H1 (cell line): ENCODE measurements at regions not wholly inside any gene's neighbourhood (a gene's known extent, or its start where the extent isn't known, plus 50 kb on each side); places are given as distances from the start of the nearest gene placed in this dataset.

Experiments used
- CTCF ChIA-PET: fragments of 300-600 bp; sonication (Branson Sonifier 250); formaldehyde crosslinking; loops from one replicate; lab custom pipeline; 2021; ENCODE audit not compliant: partially characterized antibody; lab: Charles Lee
- POLR2A ChIA-PET: fragments of 300-600 bp; sonication (Branson Sonifier 250); formaldehyde crosslinking; loops from one replicate; lab custom pipeline; 2021; ENCODE audit warnings: inconsistent platforms; ENCODE audit not compliant: partially characterized antibody; lab: Charles Lee
- DNase-seq, 2 experiments: peaks; one replicate each; pipeline versions ENCODE4 v3.0.0 to v3.0.0-alpha.2; 2010 to 2022; ENCODE audit warnings: low spot score in 2 of 2, low read depth in 1 of 2, mixed read lengths in 1 of 2
- FAIRE-seq: peaks from 2 replicates; lab custom pipeline; 2011; peaks lifted over from hg19 to GRCh38; lab: Jason Lieb, UNC
- H2AFZ ChIP-seq: 2 replicates; pipeline ENCODE4 v1.8.1; 2012; ENCODE audit warnings: low read length, inconsistent platforms
- H2AK5ac ChIP-seq: 2 replicates; pipeline ENCODE4 v1.6.1; 2013; ENCODE audit warnings: low read depth, low read length
- H2BK120ac ChIP-seq: replicated peaks from 2 replicates; pipeline ENCODE3; 2013; ENCODE audit warnings: low read depth, low read length, inconsistent platforms
- H2BK12ac ChIP-seq: 2 replicates; pipeline ENCODE4 v1.6.1; 2013; ENCODE audit warnings: low read depth, low read length
- H2BK15ac ChIP-seq: 2 replicates; pipeline ENCODE4 v1.6.1; 2013; ENCODE audit warnings: low read length
- H2BK20ac ChIP-seq: 2 replicates; pipeline ENCODE4 v1.6.1; 2013; ENCODE audit warnings: low read length
- H2BK5ac ChIP-seq: 2 replicates; pipeline ENCODE4 v1.6.1; 2013; ENCODE audit warnings: low read depth, low read length
- H3K14ac ChIP-seq: 2 replicates; pipeline ENCODE4 v1.6.1; 2013; ENCODE audit warnings: inconsistent platforms; ENCODE audit not compliant: insufficient read length
- H3K18ac ChIP-seq: 2 replicates; pipeline ENCODE4 v1.6.1; 2013; ENCODE audit warnings: low read length; ENCODE audit errors: extremely low read depth
- H3K23ac ChIP-seq: 2 replicates; pipeline ENCODE4 v1.6.1; 2013; ENCODE audit warnings: inconsistent platforms; ENCODE audit not compliant: insufficient read length
- H3K23me2 ChIP-seq: 2 replicates; pipeline ENCODE4 v1.6.1; 2013; ENCODE audit warnings: low read depth, low read length
- H3K27ac ChIP-seq: 2 replicates; pipeline ENCODE4 v1.6.1; 2011; ENCODE audit warnings: low read depth, low read length, inconsistent platforms
- H3K27me3 ChIP-seq, 4 experiments: replicated peaks in 1 of 4; 1 replicate in 1 of 4; 2 replicates in 3 of 4; pipeline versions ENCODE4 v1.6.1 to v1.8.1; 2011 to 2013; ENCODE audit warnings: low read length in 3 of 4, mild to moderate bottlenecking in 3 of 4, inconsistent platforms in 2 of 4, mixed read lengths in 2 of 4, moderate library complexity in 1 of 4; ENCODE audit not compliant: control insufficient read depth in 3 of 4, insufficient read depth in 3 of 4; ENCODE audit errors: extremely low read depth in 1 of 4
- H3K36me3 ChIP-seq, 4 experiments: 2 replicates each; pipeline versions ENCODE4 v1.6.1 to v1.8.1; 2011 to 2013; ENCODE audit warnings: mild to moderate bottlenecking in 4 of 4, low read length in 3 of 4, moderate library complexity in 2 of 4, control low read depth in 1 of 4, inconsistent platforms in 1 of 4; ENCODE audit not compliant: insufficient read depth in 4 of 4, control insufficient read depth in 2 of 4
- H3K4ac ChIP-seq: replicated peaks from 2 replicates; pipeline ENCODE3; 2013; ENCODE audit warnings: low read length, low read depth, mixed read lengths, inconsistent platforms; ENCODE audit not compliant: insufficient read length
- H3K4me1 ChIP-seq, 4 experiments: replicated peaks in 1 of 4; 1 replicate in 1 of 4; 2 replicates in 3 of 4; pipeline versions ENCODE4 v1.6.1 to v1.8.1; 2011 to 2013; ENCODE audit warnings: low read length in 3 of 4, inconsistent platforms in 2 of 4, mixed read lengths in 1 of 4; ENCODE audit not compliant: insufficient read depth in 4 of 4, control insufficient read depth in 3 of 4
- H3K4me2 ChIP-seq, 2 experiments: 2 replicates each; pipeline versions ENCODE4 v1.6.1 to v1.8.1; 2011 to 2013; ENCODE audit warnings: low read depth in 2 of 2, low read length in 2 of 2, control low read depth in 1 of 2, inconsistent platforms in 1 of 2, mild to moderate bottlenecking in 1 of 2; ENCODE audit not compliant: insufficient read depth in 1 of 2
- H3K4me3 ChIP-seq, 4 experiments: fragments of 200-600, 300-600 bp in 1 of 4; sonication (generic), shearing (Covaris generic), sonication (Bioruptor Twin) in 1 of 4; 2 replicates each; pipeline versions ENCODE4 v1.5.1 to v1.8.1; 2011 to 2016; ENCODE audit warnings: low read length in 4 of 4, low read depth in 3 of 4, control low read depth in 2 of 4, inconsistent platforms in 2 of 4, mild to moderate bottlenecking in 2 of 4, mixed read lengths in 1 of 4, moderate library complexity in 1 of 4; ENCODE audit not compliant: insufficient read depth in 2 of 4; ENCODE audit errors: extremely low read depth in 1 of 4
- H3K56ac ChIP-seq: replicated peaks from 2 replicates; pipeline ENCODE3; 2013; ENCODE audit warnings: low read depth, mild to moderate bottlenecking, mixed read lengths, low read length, inconsistent platforms; ENCODE audit not compliant: insufficient read length
- H3K79me1 ChIP-seq: 2 replicates; pipeline ENCODE4 v1.6.1; 2013; ENCODE audit warnings: low read depth, low read length, control low read depth
- H3K79me2 ChIP-seq, 2 experiments: 2 replicates each; pipeline versions ENCODE4 v1.6.1 to v1.8.1; 2012 to 2013; ENCODE audit warnings: low read length in 2 of 2, mild to moderate bottlenecking in 2 of 2, inconsistent platforms in 1 of 2; ENCODE audit not compliant: insufficient read depth in 2 of 2, control insufficient read depth in 1 of 2
- H3K9ac ChIP-seq, 4 experiments: replicated peaks in 1 of 4; 1 replicate in 1 of 4; 2 replicates in 3 of 4; pipeline versions ENCODE4 v1.6.1 to v1.8.1; 2011 to 2013; ENCODE audit warnings: low read depth in 3 of 4, low read length in 3 of 4, control low read depth in 2 of 4, mild to moderate bottlenecking in 2 of 4, moderate library complexity in 2 of 4, inconsistent platforms in 1 of 4; ENCODE audit errors: extremely low read depth in 1 of 4
- H3K9me3 ChIP-seq, 2 experiments: 2 replicates each; pipeline versions ENCODE4 v1.6.1 to v1.8.1; 2012 to 2013; ENCODE audit warnings: mild to moderate bottlenecking in 2 of 2, moderate library complexity in 2 of 2, control low read depth in 1 of 2, inconsistent platforms in 1 of 2, low read depth in 1 of 2, low read length in 1 of 2, mixed read lengths in 1 of 2; ENCODE audit not compliant: insufficient read depth in 2 of 2
- H4K20me1 ChIP-seq, 2 experiments: replicated peaks in 1 of 2; 2 replicates each; pipeline versions ENCODE3 to v1.8.1; 2011 to 2013; ENCODE audit warnings: inconsistent platforms in 2 of 2, low read length in 2 of 2, mild to moderate bottlenecking in 1 of 2; ENCODE audit not compliant: insufficient read depth in 2 of 2, control insufficient read depth in 1 of 2
- H4K5ac ChIP-seq: 2 replicates; pipeline ENCODE4 v1.6.1; 2013; ENCODE audit warnings: low read length, low read depth, mixed read lengths, inconsistent platforms; ENCODE audit not compliant: insufficient read length
- H4K8ac ChIP-seq: 2 replicates; pipeline ENCODE4 v1.8.0; 2013; ENCODE audit warnings: mild to moderate bottlenecking, moderate library complexity, low read length, inconsistent platforms; ENCODE audit not compliant: insufficient read depth; ENCODE audit errors: extremely low read depth
- H4K91ac ChIP-seq: replicated peaks from 2 replicates; pipeline ENCODE3; 2013; ENCODE audit warnings: low read length, mixed read lengths, inconsistent platforms; ENCODE audit not compliant: insufficient read length
- BCL11A ChIP-seq, 2 experiments: IDR thresholded peaks; one replicate each; pipeline ENCODE4 v1.6.1; 2011; ENCODE audit warnings: low read depth in 2 of 2, low read length in 2 of 2, mild to moderate bottlenecking in 2 of 2
- CBX5 ChIP-seq: fragments of 300-800, 300-1000 bp; sonication (generic); IDR thresholded peaks from 2 replicates; pipeline ENCODE4 v1.7.1; 2016; ENCODE audit warnings: antibody characterized with exemption, low read length, low read depth
- CREB1 ChIP-seq: IDR thresholded peaks from 2 replicates; pipeline ENCODE4 v1.6.1; 2012; ENCODE audit warnings: inconsistent platforms
- GTF2F1 ChIP-seq: IDR thresholded peaks from 2 replicates; pipeline ENCODE4 v1.6.1; 2012; ENCODE audit warnings: low read depth, low read length, improper control_type of control experiment, borderline replicate concordance
- MAFK ChIP-seq: IDR thresholded peaks from 2 replicates; pipeline ENCODE4 v1.6.1; 2012; ENCODE audit warnings: low read depth, mild to moderate bottlenecking, improper control_type of control experiment, low read length
- POLR2AphosphoS5 ChIP-seq: IDR thresholded peaks from 2 replicates; pipeline ENCODE4 v1.6.1; 2011; ENCODE audit warnings: low read depth, low read length
- RNF2 ChIP-seq: fragments of 200-900, 300-1000 bp; sonication (generic); IDR thresholded peaks from 2 replicates; pipeline ENCODE4 v1.7.1; 2016; ENCODE audit warnings: borderline replicate concordance, low read depth, mild to moderate bottlenecking, antibody characterized with exemption, low read length; ENCODE audit not compliant: poor library complexity, severe bottlenecking; ENCODE audit errors: missing control alignments
- SIX5 ChIP-seq: IDR thresholded peaks from 2 replicates; pipeline ENCODE4 v1.6.1; 2011; ENCODE audit warnings: mild to moderate bottlenecking, low read depth, low read length
- SRF ChIP-seq: IDR thresholded peaks from 2 replicates; pipeline ENCODE4 v1.6.1; 2011; ENCODE audit warnings: mild to moderate bottlenecking, low read depth, low read length, moderate library complexity
- TAF7 ChIP-seq: optimal IDR thresholded peaks from 2 replicates; pipeline ENCODE3; 2011; ENCODE audit warnings: low read depth, mild to moderate bottlenecking, inconsistent platforms, low read length, moderate library complexity, borderline replicate concordance
- TBP ChIP-seq: IDR thresholded peaks from 2 replicates; pipeline ENCODE4 v1.6.1; 2011; ENCODE audit warnings: low read depth, low read length, improper control_type of control experiment
- WGBS, 2 experiments: shearing (Covaris generic) in 1 of 2; methylation state at CpG; one replicate each; pipeline versions ENCODE4 v1.1.6 to v1.1.7; 2013 to 2015; ENCODE audit warnings: low lambda C conversion rate in 2 of 2, mixed read lengths in 2 of 2, inconsistent platforms in 1 of 2, low coverage in 1 of 2, missing lambda C conversion rate in 1 of 2; ENCODE audit not compliant: insufficient replicate concordance in 2 of 2, insufficient coverage in 1 of 2, insufficient read length in 1 of 2; ENCODE audit errors: extremely low coverage in 1 of 2, missing lambda C conversion rate in 1 of 2; 5-methylcytosine and 5-hydroxymethylcytosine counted together
- TF ChIP-seq, protein P1 (sequence below): IDR thresholded peaks from 2 replicates; pipeline ENCODE4 v1.6.1; 2012; ENCODE audit warnings: inconsistent platforms
- TF ChIP-seq, protein P2 (sequence below): IDR thresholded peaks from 2 replicates; pipeline ENCODE4 v1.6.1; 2011; ENCODE audit warnings: low read depth, mild to moderate bottlenecking, low read length; ENCODE audit not compliant: insufficient read depth

DNA sequence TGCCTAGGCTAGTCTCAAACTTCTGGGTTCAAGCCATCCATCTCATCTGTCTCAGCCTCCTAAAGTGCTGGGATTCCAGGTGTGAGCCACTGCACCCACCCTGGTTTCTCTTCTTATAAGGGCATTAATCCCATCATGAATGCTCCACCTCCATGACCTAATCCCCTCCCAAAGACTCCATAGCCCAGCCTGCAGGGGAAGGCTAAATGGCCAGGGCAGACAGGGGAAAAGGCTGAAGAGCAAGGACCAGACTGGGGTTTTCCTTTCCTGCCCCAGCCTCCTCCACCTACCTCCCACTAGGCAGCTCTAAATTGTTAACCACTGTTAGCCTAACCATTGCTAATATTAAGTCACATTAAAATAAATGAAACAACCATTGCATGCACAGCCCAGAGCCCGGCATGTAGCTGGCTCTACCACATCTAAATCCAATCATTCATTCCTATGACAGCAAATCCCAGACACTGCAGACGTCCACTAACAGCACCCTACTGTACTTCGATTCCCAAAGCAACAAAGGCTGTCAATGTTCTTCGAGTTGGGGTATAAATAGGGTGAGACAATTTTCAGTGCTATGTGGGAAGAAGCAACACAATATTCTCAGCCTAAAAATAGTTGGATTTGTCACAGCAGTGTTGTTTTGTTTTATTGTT lies 243.2 kb upstream of the ARID1B start:
- WGBS, 2 experiments = 85% methylated on average over 4 of the region's 4 CpGs; no CpG with 5 or more reads in 1 of the 2 experiments
- H3K4ac ChIP-seq = no peak overlapping the region
- no peak overlapping the region for H3K23ac ChIP-seq
- H3K9ac ChIP-seq = no peak overlapping the region
- DNase-seq (no peak), FAIRE-seq (no peak)
- H2BK20ac ChIP-seq = no peak overlapping the region
- no peaks in the 10 kb centered on the region for H3K23me2 ChIP-seq
- no peak overlapping the region for H2AFZ ChIP-seq
- H3K79me2 ChIP-seq = no peaks in the 10 kb centered on the region
- ChIA-PET POLR2A (no interaction called here), CTCF (interaction anchor here (0.9 to 1.1 kb wide), 2 partner anchors 9 to 130 kb away, joined by 3 read pairs; no protein-coding TSS in a partner anchor)
- no peak overlapping the region for H3K4me2 ChIP-seq
- no peak overlapping the region for H2BK12ac ChIP-seq
- H3K79me1 ChIP-seq = no peaks in the 10 kb centered on the region
- H3K36me3 ChIP-seq = no peaks in the 10 kb centered on the region
- no peak overlapping the region for H4K91ac ChIP-seq
- no peak overlapping the region for H3K27ac ChIP-seq
- H4K8ac ChIP-seq = no peak overlapping the region
- H3K27me3 ChIP-seq = no peaks in the 10 kb centered on the region
- no peak overlapping the region for H2BK120ac ChIP-seq
- no peak overlapping the region for H2BK15ac ChIP-seq
- no peaks in the 10 kb centered on the region; a peak in 3 of 7 replicates for H3K4me1 ChIP-seq
- no peak overlapping the region for H2BK5ac ChIP-seq
- H2AK5ac ChIP-seq = no peak overlapping the region
- no peak overlapping the region for H3K18ac ChIP-seq
- no peaks in the 10 kb centered on the region for H3K9me3 ChIP-seq
- no peak overlapping the region for H4K5ac ChIP-seq
- H3K4me3 ChIP-seq = no peak overlapping the region
- H3K56ac ChIP-seq = no peak overlapping the region
- no peaks in the 10 kb centered on the region for H4K20me1 ChIP-seq
- no peak overlapping the region for H3K14ac ChIP-seq
- no peak for TF ChIP-seq SRF
- TF ChIP-seq SIX5 = no peak
- no peak for TF ChIP-seq POLR2AphosphoS5
- TF ChIP-seq CBX5 = no peak
- TF ChIP-seq TAF7 = no peak
- TF ChIP-seq, protein P1, sequence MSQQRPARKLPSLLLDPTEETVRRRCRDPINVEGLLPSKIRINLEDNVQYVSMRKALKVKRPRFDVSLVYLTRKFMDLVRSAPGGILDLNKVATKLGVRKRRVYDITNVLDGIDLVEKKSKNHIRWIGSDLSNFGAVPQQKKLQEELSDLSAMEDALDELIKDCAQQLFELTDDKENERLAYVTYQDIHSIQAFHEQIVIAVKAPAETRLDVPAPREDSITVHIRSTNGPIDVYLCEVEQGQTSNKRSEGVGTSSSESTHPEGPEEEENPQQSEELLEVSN = no peak
- TF ChIP-seq TBP = no peak
- TF ChIP-seq, protein P2, sequence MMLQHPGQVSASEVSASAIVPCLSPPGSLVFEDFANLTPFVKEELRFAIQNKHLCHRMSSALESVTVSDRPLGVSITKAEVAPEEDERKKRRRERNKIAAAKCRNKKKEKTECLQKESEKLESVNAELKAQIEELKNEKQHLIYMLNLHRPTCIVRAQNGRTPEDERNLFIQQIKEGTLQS = no peak
- no peak for TF ChIP-seq GTF2F1
- TF ChIP-seq MAFK = no peak
- no peak for TF ChIP-seq BCL11A (IDR thresholded peaks at IDR 0.05; ENCODE audit: low read depth in 2 of 2, low read length in 2 of 2)
- TF ChIP-seq CREB1 = no peak
- TF ChIP-seq RNF2 = no peak
